Astrocyte (in vitro differentiated cells and primary cell): ENCODE measurements at regions not wholly inside any gene's neighbourhood (a gene's known extent, or its start where the extent isn't known, plus 50 kb on each side); places are given as distances from the start of the nearest gene placed in this dataset.

ENCODE experiments used
- EZH2 ChIP-seq: IDR thresholded peaks from 2 replicates; pipeline ENCODE4 v1.6.1; 2012; ENCODE audit warnings: mild to moderate bottlenecking, low read length, inconsistent platforms; ENCODE audit not compliant: insufficient read depth
- TF ChIP-seq, protein P1 (sequence below): IDR thresholded peaks from 2 replicates; pipeline ENCODE4 v1.5.1; 2011; ENCODE audit warnings: low read depth, mild to moderate bottlenecking, inconsistent platforms, low read length, moderate library complexity; ENCODE audit not compliant: insufficient read depth

DNA sequence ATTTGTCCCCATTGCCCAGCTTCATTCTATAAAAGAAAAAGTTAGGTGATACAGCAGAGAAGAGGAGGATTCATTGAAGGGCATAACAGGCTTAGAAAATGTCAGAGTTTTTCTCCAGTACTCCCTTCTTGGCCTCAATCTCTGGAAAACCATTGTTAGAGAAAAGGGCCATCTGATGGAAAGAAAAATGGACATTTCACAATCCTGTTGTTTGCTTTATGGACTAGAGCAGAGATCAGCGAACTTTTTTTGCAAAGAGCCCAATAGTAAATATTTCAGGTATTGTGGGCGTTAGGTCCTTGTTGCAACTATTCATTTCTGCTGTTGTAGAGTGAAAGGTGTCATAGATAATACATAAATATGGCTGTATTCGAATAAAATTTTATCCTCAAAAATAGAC is 208.8 kb downstream of the TLE4 start:
- TF ChIP-seq, protein P1, sequence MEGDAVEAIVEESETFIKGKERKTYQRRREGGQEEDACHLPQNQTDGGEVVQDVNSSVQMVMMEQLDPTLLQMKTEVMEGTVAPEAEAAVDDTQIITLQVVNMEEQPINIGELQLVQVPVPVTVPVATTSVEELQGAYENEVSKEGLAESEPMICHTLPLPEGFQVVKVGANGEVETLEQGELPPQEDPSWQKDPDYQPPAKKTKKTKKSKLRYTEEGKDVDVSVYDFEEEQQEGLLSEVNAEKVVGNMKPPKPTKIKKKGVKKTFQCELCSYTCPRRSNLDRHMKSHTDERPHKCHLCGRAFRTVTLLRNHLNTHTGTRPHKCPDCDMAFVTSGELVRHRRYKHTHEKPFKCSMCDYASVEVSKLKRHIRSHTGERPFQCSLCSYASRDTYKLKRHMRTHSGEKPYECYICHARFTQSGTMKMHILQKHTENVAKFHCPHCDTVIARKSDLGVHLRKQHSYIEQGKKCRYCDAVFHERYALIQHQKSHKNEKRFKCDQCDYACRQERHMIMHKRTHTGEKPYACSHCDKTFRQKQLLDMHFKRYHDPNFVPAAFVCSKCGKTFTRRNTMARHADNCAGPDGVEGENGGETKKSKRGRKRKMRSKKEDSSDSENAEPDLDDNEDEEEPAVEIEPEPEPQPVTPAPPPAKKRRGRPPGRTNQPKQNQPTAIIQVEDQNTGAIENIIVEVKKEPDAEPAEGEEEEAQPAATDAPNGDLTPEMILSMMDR: no peak
- TF ChIP-seq EZH2: no peak
